ENCODE measurements at regions not wholly inside any gene's neighbourhood (a gene's known extent, or its start where the extent isn't known, plus 50 kb on each side); places are given as distances from the start of the nearest gene placed in this dataset.

- TF ChIP-seq, protein P1, sequence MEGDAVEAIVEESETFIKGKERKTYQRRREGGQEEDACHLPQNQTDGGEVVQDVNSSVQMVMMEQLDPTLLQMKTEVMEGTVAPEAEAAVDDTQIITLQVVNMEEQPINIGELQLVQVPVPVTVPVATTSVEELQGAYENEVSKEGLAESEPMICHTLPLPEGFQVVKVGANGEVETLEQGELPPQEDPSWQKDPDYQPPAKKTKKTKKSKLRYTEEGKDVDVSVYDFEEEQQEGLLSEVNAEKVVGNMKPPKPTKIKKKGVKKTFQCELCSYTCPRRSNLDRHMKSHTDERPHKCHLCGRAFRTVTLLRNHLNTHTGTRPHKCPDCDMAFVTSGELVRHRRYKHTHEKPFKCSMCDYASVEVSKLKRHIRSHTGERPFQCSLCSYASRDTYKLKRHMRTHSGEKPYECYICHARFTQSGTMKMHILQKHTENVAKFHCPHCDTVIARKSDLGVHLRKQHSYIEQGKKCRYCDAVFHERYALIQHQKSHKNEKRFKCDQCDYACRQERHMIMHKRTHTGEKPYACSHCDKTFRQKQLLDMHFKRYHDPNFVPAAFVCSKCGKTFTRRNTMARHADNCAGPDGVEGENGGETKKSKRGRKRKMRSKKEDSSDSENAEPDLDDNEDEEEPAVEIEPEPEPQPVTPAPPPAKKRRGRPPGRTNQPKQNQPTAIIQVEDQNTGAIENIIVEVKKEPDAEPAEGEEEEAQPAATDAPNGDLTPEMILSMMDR (IDR thresholded peaks at IDR 0.05; ENCODE audit: borderline replicate concordance, control extremely low read depth, extremely low read depth, insufficient read depth, missing control alignments) = no peak
- DNase-seq (ENCODE audit: low spot score) = no peak
- in situ Hi-C loops (cut with MboI; ENCODE audit: low sequenced_read_pairs, unreplicated experiment) = no loop called here
Measured at GRCh38 chr3:182212479-182213076, 500.9 kb downstream of the SOX2 start.

- TF ChIP-seq, protein P1 (IDR thresholded peaks at IDR 0.05; ENCODE audit: borderline replicate concordance, control extremely low read depth, extremely low read depth, insufficient read depth, missing control alignments) = no peak
- DNase-seq (ENCODE audit: low spot score) = no peak
- in situ Hi-C loops (cut with MboI; ENCODE audit: low sequenced_read_pairs, unreplicated experiment) = no loop called here
Measured at GRCh38 chr3:182214416-182214815, 502.7 kb downstream of the SOX2 start.

GRCh38 chr3:182215881-182216280 is 504.2 kb downstream of the SOX2 start:
- no peak for DNase-seq (ENCODE audit: low spot score)
- in situ Hi-C loops (cut with MboI; ENCODE audit: low sequenced_read_pairs, unreplicated experiment) = no loop called here
- TF ChIP-seq, protein P1 (IDR thresholded peaks at IDR 0.05; ENCODE audit: borderline replicate concordance, control extremely low read depth, extremely low read depth, insufficient read depth, missing control alignments) = no peak

DNA sequence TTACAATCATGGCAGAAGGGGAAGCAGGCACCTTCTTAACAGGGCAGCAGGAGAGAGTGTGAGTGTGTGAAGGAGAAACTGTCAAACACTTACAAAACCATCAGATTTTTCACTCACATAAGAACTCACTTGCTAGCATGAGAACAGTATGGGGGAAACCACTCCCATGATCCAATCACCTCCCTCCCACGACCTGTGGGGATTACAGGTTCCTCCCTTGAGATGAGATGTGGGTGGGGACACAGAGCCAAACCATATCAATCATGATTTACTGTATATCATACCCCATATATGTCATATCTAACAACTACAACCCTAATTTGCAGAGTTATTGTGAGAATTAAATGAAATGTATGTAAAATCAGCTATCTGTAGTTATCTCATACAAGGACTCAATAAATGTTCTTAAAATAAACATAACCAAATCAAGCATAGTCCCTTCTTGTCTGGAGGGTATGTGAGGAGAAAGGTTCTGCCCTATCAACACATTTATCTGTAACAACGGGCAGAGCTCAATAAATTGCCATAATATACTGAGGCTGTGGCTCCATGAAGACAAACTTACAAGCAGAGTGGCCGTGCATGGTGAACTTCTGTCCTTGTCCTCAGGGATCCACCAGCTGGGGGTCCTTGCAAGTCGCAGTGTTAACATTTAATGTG is 504.7 kb downstream of the SOX2 start:
- TF ChIP-seq, protein P1 (IDR thresholded peaks at IDR 0.05; ENCODE audit: borderline replicate concordance, control extremely low read depth, extremely low read depth, insufficient read depth, missing control alignments) = no peak
- in situ Hi-C loops (cut with MboI; ENCODE audit: low sequenced_read_pairs, unreplicated experiment) = no loop called here
- no peak for DNase-seq (ENCODE audit: low spot score)

- TF ChIP-seq, protein P1 (IDR thresholded peaks at IDR 0.05; ENCODE audit: borderline replicate concordance, control extremely low read depth, extremely low read depth, insufficient read depth, missing control alignments) = no peak
- DNase-seq (ENCODE audit: low spot score) = no peak
- in situ Hi-C loops (cut with MboI; ENCODE audit: low sequenced_read_pairs, unreplicated experiment) = no loop called here
Measured at GRCh38 chr3:182220013-182220412, 508.3 kb downstream of the SOX2 start.

GRCh38 chr3:182220471-182220870 is 508.7 kb downstream of the SOX2 start:
- TF ChIP-seq, protein P1 (IDR thresholded peaks at IDR 0.05; ENCODE audit: borderline replicate concordance, control extremely low read depth, extremely low read depth, insufficient read depth, missing control alignments) = no peak
- in situ Hi-C loops (cut with MboI; ENCODE audit: low sequenced_read_pairs, unreplicated experiment) = no loop called here

More at GRCh38 chr3:182220471-182220870, 508.7 kb downstream of the SOX2 start:
- DNase-seq (ENCODE audit: low spot score) = no peak
